ENCODE measurements at regions not wholly inside any gene's neighbourhood (a gene's known extent, or its start where the extent isn't known, plus 50 kb on each side); places are given as distances from the start of the nearest gene placed in this dataset.

- TF ChIP-seq RFX5 (IDR thresholded peaks at IDR 0.05; ENCODE audit: low read depth, low read length): no peak
- no peak for TF ChIP-seq CTCF (conservative IDR thresholded peaks at IDR 0.05; ENCODE audit: low read depth, low read length)
- no peak for TF ChIP-seq CEBPB (IDR thresholded peaks at IDR 0.05; ENCODE audit: low read depth, low read length)
- TF ChIP-seq SMC3 (IDR thresholded peaks at IDR 0.05; ENCODE audit: low read depth, low read length): no peak
- no peak for TF ChIP-seq RCOR1 (IDR thresholded peaks at IDR 0.05; ENCODE audit: insufficient replicate concordance, low read length)
- no peak for TF ChIP-seq POLR2A (IDR thresholded peaks at IDR 0.05; ENCODE audit: low read depth, low read length)
- TF ChIP-seq MAFK (IDR thresholded peaks at IDR 0.05; ENCODE audit: low read depth, low read length): no peak
These were observed 475.2 kb upstream of the PPP2R3A start for GRCh38 chr3:135490219-135490915.
